ENCODE measurements at regions not wholly inside any gene's neighbourhood (a gene's known extent, or its start where the extent isn't known, plus 50 kb on each side); places are given as distances from the start of the nearest gene placed in this dataset.

DNA sequence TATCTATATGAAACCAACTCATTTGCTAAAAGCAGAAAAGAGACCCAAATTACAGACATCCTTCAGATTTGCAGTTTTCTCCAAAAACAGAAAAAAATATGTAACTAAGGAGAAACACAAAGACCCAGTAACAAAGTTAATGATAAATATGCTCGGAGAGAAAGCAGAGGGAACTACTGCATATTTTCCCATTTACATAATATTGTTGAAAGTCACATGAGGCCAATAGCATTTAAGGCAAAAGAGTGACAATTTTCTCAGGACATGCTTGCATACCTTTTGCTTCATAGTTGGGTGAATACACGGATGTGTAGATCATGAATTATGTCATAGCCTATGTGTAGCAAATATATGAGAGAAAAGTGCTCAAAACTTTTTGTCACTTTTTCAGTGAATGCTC is 310.3 kb downstream of the EFNB2 start:
- no peak for TF ChIP-seq GATA3 (IDR thresholded peaks at IDR 0.05; ENCODE audit: low read depth, low read length)
- TF ChIP-seq GATA2 (IDR thresholded peaks at IDR 0.05; ENCODE audit: low read depth, low read length) = no peak

All from SH-SY5Y (cell line).